Spleen (tissue), 7 donors: ENCODE measurements at regions not wholly inside any gene's neighbourhood (a gene's known extent, or its start where the extent isn't known, plus 50 kb on each side); places are given as distances from the start of the nearest gene placed in this dataset.

Experiments
- POLR2AphosphoS5 ChIP-seq, 3 donors: sonication (generic); formaldehyde crosslinking; IDR thresholded peaks; one replicate each; pipeline ENCODE4 v1.5.1; 2017; ENCODE audit warnings: antibody characterized with exemption in 3 of 3
- TF ChIP-seq, protein P1 (sequence below), 11 experiments: fragments of 200-600 bp in 7 of 11; fragments of 450-650 bp in 4 of 11; sonication (generic) in 4 of 11; IDR thresholded peaks in 8 of 11; conservative IDR thresholded peaks in 3 of 11; 1 replicate in 7 of 11; 2 replicates in 4 of 11; pipeline versions ENCODE4 v1.4.0 to v1.8.0; 2016 to 2021; ENCODE audit warnings: antibody characterized with exemption in 11 of 11, inconsistent platforms in 4 of 11, mild to moderate bottlenecking in 1 of 11
- donor health status: DM: no; HTN: no; CAD: no; lungs with moderate emphysema.
- donor health status: DM: no; HTN: no; CAD: no.
- donor health status: DM: no; HTN: no; CAD: no.

DNA sequence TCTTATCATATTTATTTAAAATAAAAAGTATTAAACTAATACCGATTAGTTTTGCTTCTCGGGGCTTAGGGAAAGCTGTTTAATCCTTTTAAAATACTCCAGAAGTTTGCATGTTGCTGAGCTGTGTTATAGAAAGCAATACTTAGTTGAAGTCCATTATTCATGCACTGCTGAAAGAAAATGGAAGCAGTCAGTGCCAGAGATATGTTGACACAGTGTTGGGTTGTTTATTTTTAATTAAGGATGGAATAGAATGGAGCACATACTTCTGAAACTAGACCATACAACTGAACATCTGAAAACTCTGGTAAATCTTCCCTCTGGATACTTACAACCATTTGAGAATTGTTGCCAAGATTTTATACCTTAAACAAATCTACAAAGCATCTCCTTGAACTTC is 282.7 kb upstream of the CCDC179 start:
- TF ChIP-seq, protein P1, sequence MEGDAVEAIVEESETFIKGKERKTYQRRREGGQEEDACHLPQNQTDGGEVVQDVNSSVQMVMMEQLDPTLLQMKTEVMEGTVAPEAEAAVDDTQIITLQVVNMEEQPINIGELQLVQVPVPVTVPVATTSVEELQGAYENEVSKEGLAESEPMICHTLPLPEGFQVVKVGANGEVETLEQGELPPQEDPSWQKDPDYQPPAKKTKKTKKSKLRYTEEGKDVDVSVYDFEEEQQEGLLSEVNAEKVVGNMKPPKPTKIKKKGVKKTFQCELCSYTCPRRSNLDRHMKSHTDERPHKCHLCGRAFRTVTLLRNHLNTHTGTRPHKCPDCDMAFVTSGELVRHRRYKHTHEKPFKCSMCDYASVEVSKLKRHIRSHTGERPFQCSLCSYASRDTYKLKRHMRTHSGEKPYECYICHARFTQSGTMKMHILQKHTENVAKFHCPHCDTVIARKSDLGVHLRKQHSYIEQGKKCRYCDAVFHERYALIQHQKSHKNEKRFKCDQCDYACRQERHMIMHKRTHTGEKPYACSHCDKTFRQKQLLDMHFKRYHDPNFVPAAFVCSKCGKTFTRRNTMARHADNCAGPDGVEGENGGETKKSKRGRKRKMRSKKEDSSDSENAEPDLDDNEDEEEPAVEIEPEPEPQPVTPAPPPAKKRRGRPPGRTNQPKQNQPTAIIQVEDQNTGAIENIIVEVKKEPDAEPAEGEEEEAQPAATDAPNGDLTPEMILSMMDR (IDR thresholded peaks at IDR 0.05 in 8 of 11, conservative IDR thresholded peaks at IDR 0.05 in 3 of 11), result no peak
- TF ChIP-seq POLR2AphosphoS5 (IDR thresholded peaks at IDR 0.05), result no peak
